GM21786 (cell line): ENCODE measurements at regions not wholly inside any gene's neighbourhood (a gene's known extent, or its start where the extent isn't known, plus 50 kb on each side); places are given as distances from the start of the nearest gene placed in this dataset.

Experiments used
- ATAC-seq: cut with Tn5 transposase; IDR thresholded peaks from one replicate; pipeline ENCODE4 v1.9.1; 2021; ENCODE audit not compliant: unreplicated experiment

DNA sequence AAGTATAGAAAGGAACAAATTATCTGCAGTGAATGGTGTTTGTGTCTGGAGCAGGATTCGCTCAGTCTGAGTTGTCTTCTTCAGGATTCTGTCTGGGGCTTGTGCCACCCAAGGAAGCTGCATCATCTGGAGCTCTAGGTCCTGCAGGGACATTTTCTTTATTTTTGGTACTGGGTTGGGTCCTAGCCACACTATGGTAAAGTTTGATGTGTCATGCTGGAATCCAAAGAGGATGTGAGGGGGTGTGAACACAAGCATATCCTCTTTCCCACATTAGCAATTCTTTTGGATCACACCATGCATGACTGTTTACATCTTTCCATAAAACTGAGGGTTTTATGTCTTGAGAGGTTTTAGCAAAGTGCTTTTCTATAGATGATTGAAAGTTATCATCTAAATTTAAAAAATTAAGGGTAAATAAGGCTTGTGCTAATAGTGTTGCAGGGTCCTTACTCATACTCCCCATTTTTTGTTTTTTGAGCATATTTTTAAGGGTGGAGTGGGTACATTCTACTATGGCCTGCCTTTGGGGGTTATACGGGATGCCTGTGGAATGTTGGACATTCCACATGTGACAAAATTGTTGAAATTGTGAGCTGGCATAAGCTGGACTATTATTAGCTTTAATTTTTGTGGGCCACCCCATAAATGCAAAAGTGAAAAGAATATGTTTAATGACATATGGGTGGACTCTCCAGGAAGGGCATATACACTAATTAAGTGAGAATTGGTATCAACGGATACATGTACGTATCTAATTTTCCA is 152.0 kb upstream of the HMCN1 start:
- ATAC-seq = no peak

GRCh38 chr1:185581020-185581419 is 153.2 kb upstream of the HMCN1 start:
- no peak for ATAC-seq

DNA sequence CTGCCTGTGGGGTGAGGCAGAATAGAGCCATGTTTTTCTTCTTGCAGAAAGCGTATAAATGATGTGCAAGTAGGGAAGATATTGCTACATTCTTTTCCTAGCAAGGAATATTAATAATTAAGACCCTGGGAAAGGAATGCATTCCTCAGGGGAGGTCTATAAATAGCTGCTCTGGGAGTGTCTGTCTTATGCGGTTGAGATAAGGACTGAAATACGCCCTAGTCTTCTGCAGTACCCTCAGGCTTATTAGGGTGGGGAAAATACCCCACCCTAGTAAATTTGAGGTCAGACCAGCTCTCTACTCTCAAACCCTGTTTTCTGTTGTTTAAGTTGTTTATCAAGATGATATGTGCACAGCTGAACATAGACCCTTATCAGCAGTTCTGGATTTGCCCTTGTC is 155.9 kb upstream of the HMCN1 start:
- no peak for ATAC-seq

DNA sequence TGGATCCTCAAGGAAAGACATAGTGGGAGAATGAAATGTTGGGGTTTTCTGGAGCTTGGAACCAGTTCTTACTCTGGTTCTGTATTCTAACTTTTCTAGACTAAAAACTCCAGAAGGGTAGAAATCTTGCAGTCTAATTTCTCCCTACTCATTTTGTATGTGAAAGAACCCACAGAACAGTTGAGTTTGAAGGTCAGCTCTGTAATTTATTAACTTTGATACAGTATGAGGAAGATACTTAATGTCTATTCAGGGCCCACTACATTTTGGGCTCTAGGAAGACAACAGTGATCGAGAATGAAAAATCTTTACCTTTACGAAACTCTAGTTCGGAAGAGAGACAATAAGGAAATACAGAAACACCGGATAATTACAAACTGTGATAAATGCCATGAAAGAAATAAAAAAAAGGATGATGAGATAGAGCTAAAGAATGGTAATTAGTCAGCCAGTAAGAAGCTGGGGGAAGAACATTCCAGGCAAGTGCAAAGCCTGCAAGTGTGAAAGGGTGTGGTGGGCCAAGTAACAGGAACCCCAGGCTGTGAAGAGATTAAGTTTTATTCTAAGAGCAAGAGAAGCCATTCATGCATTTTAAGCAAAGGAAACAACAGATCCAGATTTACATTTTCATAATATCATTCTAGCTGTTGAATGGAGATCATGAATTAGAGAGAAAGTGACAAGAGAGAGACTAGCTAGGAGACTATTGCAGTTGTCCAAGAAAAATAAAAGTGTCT is 159.9 kb upstream of the HMCN1 start:
- no peak for ATAC-seq

DNA sequence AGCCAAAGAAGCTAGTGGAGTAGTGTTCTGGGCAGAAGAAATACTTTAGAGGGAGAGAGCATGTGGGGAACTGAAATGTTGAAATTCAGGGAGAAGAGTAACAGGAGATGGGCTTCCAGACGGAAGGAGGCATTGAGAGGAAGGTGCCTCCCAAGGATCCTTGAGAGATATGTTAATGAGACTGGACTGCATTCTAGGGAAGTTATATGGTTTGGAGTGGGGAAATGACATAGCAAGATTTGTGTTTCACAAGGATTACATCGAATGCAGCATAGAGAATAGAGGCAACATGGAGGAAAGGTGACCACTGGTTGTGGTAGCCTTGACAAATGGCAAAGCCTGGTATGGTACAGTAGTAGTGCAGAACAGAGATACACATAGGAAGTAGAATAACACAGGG is 160.5 kb upstream of the HMCN1 start:
- no peak for ATAC-seq

DNA sequence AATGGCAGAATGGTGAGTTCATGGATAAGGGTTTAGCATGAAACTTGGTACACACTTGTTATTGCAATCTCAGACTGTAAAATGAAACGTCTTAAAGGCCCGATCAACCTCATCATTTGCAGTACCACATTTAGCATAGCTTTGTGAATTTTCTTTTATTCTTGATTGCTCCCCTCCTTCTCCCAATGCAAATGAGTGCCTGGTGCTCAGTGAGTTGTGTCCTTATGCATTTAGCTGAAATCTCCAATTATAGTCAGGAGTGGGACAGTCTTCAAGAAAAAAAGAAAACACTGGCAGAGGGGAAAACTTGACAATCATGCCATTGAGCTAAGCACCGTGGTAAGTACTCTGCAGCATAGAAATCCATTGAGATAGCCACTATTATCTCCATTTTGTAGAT is 161.0 kb upstream of the HMCN1 start:
- ATAC-seq = no peak

GRCh38 chr1:185570962-185571361 is 163.2 kb upstream of the HMCN1 start:
- ATAC-seq = no peak

GRCh38 chr1:185568155-185569123 is 165.8 kb upstream of the HMCN1 start:
- ATAC-seq = no peak

DNA sequence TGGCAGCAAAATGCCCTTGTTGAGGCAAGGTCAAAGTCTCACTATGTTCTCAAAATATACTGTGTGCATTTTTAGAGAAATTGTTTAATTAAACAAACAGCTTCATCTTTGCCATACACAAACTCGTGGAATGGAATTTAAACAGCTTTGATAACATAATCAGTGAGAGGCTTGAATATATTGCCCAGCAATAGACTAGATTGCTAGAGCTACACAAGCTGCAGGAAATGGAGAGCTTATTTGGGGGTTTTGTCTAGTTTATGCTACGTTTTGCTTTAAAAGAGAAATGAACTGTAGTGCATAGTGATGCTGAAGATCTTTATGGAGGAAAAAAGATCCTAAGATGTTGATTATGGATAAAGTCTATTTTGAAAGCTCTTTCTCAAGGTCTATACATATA is 166.8 kb upstream of the HMCN1 start:
- ATAC-seq = no peak

- no peak for ATAC-seq
Observed at GRCh38 chr1:185566995-185567394, 167.2 kb upstream of the HMCN1 start.

DNA sequence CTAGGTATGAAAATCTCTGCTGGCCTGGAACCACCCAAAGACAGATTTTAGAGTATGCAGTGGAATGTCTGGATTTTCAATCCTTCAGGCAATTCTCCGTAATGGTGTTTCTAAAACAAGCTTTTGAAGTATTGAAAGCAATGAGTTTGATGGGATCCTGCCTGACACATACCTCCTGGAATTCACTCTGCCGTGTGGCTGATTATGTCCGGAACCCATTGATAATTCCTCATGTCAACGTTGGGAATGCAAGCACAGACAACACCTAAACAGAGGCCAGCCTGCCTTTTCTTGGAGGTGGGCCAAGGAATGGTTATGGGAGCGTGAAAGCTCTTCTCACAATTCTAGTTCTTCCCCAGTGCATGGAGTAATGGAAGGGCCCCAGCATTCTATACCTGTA is 168.9 kb upstream of the HMCN1 start:
- no peak for ATAC-seq

DNA sequence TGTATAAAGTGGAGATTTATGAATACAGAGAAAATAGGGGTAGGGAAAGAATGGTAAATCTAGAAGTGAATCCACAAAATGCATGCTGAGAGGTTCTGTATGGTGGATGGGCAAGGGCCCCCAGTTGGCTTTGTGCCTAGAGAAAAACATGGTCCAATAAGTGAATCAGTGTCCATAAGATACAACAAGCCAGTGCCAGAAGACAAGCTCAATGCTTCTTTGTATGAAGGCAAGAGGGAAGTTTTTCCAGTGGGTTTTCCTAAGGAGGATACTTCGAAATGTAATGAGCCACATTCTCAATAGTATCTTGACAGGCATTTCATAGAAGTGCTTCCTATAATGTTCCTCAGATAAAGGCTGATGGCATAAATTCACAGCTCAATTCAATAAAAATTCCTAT is 169.4 kb upstream of the HMCN1 start:
- ATAC-seq = no peak

GRCh38 chr1:185562461-185563359 is 171.5 kb upstream of the HMCN1 start:
- no peak for ATAC-seq

DNA sequence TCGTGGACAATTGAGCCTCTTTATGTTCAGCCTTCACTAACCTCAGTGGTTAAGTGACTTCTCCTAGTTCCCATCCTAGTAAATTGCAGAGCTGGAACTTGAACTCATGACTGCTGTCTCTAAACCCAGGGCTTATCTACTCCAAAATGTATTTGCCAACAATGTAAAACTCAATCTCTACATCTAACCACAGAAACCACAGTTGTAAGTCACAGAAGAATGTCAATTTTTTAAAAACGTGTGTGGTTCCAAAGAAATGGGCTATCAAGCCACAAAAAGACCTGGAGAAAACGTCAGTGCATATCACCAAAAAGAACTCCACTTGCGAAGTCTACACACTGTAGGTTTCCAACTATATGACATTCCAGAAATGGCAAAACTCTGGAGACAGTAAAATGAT is 172.6 kb upstream of the HMCN1 start:
- ATAC-seq = no peak

GRCh38 chr1:185560760-185561159 is 173.4 kb upstream of the HMCN1 start:
- no peak for ATAC-seq

GRCh38 chr1:185559684-185560331 is 174.4 kb upstream of the HMCN1 start:
- peak; percentile 94 for ATAC-seq

DNA sequence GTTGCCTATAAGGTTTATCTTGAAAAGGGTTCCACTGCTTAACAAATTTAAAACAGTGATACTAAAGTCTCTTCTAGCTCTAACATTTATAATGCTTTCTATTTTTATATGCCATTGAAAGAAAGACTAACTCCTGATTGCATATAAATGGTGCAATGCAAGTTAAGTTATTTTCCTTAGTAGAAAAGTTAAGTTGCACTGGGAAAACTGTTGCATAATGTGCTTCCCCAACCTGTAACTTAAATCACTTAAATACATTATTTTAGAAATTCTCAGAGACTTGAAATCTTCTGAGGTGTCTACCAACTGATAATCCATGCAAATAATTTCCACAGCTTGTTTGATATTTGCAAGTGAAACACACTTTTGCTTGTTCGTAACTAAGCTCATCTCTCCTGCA is 175.0 kb upstream of the HMCN1 start:
- no peak for ATAC-seq

DNA sequence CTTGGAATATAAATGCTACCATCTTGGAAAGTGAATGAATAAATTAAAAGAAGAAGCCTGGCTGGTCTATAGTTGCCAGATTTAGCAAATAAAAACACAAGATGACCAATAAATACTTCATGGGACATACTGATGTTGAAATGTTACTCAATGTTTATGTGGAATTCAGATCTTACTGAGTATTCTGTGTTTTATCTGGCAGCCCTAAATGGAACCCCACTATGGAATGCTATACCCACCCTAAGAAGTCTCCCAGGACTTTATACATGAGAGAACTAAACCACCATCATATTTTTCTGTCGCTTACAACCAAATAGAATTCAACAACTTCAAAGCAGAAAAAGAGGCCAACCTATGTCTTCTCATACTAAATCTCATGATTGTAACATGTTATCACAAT is 177.6 kb upstream of the HMCN1 start:
- ATAC-seq = no peak

- no peak for ATAC-seq
Observed at GRCh38 chr1:185555743-185556142, 178.4 kb upstream of the HMCN1 start.

GRCh38 chr1:185551008-185551407 is 183.2 kb upstream of the HMCN1 start:
- ATAC-seq = no peak
